ENCODE measurements at regions not wholly inside any gene's neighbourhood (a gene's known extent, or its start where the extent isn't known, plus 50 kb on each side); places are given as distances from the start of the nearest gene placed in this dataset.

DNA sequence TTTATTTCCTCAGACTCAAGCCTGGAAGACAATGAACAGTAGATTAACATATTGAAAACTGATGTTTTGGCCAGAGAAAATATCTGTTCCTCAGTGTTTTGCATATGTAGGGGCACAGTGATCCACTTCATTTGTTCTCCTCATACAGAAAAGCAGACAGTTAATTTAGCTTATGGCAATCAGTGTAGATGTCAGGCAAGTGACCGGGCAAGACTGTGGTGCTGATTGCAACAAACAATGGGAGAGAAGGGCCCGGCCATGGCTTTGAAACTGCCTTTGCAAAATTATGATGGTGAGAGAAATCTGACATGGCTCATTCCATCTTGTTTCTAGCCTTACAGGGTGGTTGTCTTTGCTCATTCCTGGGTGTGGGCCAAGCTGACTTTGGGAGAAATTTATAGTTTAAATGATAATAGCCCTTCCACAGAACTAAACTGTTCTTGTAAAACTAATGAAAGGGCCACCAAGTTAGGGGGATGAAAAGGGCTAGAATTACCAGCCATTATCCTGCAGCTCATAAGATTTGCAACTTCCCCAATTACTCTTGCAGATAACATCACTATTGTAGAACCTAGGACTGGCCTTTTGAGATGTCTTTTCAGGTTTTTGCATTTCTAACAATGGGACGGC is 220.3 kb downstream of the KTN1 start:
- H3K27me3 ChIP-seq (ENCODE audit: insufficient read depth, low read length, poor library complexity) = no peaks in the 10 kb centered on the region
- no peaks in the 10 kb centered on the region for H3K36me3 ChIP-seq (ENCODE audit: insufficient read depth, low read length)
- H3K9ac ChIP-seq (ENCODE audit: low read depth, low read length) = no peak overlapping the region
- H2AFZ ChIP-seq (ENCODE audit: low read depth, low read length) = no peak overlapping the region
- H3K27ac ChIP-seq (ENCODE audit: low read length) = no peak overlapping the region
- H3K4me3 ChIP-seq (ENCODE audit: low read depth in 1 of 2, low read length in 2 of 2) = no peak overlapping the region
- no peaks in the 10 kb centered on the region for H3K9me3 ChIP-seq (ENCODE audit: insufficient read depth, low read length, severe bottlenecking)
- ATAC-seq (ENCODE audit: insufficient read depth, low read depth) (no peak), DNase-seq (no peak)
- TF ChIP-seq, protein P1, sequence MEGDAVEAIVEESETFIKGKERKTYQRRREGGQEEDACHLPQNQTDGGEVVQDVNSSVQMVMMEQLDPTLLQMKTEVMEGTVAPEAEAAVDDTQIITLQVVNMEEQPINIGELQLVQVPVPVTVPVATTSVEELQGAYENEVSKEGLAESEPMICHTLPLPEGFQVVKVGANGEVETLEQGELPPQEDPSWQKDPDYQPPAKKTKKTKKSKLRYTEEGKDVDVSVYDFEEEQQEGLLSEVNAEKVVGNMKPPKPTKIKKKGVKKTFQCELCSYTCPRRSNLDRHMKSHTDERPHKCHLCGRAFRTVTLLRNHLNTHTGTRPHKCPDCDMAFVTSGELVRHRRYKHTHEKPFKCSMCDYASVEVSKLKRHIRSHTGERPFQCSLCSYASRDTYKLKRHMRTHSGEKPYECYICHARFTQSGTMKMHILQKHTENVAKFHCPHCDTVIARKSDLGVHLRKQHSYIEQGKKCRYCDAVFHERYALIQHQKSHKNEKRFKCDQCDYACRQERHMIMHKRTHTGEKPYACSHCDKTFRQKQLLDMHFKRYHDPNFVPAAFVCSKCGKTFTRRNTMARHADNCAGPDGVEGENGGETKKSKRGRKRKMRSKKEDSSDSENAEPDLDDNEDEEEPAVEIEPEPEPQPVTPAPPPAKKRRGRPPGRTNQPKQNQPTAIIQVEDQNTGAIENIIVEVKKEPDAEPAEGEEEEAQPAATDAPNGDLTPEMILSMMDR (IDR thresholded peaks at IDR 0.05; ENCODE audit: borderline replicate concordance, extremely low read depth, low read length, poor library complexity, severe bottlenecking) = no peak
- TF ChIP-seq EZH2 (IDR thresholded peaks at IDR 0.05; ENCODE audit: borderline replicate concordance, low read depth, low read length, severe bottlenecking) = no peak
- H3K4me2 ChIP-seq (ENCODE audit: insufficient read depth, low read length) = no peak overlapping the region
- H3K79me2 ChIP-seq (ENCODE audit: insufficient read depth, low read length) = no peaks in the 10 kb centered on the region
- peaks cover 4% of the 10 kb centered on the region; the same call in 1 of the 2 replicates for H3K4me1 ChIP-seq (ENCODE audit: insufficient read depth, low read length)
- H4K20me1 ChIP-seq (ENCODE audit: insufficient read depth, low read length) = no peaks in the 10 kb centered on the region

DNA sequence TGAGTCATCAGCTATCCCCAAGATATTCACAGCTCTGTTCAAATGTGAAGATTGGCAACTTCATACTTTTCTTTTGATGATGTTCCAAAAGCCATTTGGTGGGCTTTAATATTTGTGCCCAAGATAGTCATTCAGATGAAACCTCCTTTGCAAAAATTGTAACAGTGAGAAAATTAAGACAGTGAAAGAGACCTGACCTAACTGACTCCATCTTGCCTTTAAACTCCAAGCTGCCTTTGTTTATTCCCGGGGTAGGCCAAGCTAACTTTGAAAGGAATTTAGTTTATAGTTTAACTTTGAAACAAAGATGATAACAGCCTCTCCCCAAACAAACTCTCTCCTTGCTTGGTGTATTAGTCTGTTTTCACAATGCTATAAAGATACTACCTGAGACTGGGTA is 221.1 kb downstream of the KTN1 start:
- H3K4me1 ChIP-seq (ENCODE audit: insufficient read depth, low read length) = peaks cover 4% of the 10 kb centered on the region
- DNase-seq = no peak
- H3K79me2 ChIP-seq (ENCODE audit: insufficient read depth, low read length) = no peaks in the 10 kb centered on the region
- no peak overlapping the region for H3K27ac ChIP-seq (ENCODE audit: low read length)
- no peaks in the 10 kb centered on the region for H4K20me1 ChIP-seq (ENCODE audit: insufficient read depth, low read length)
- no peaks in the 10 kb centered on the region for H3K27me3 ChIP-seq (ENCODE audit: insufficient read depth, low read length, poor library complexity)
- no peaks in the 10 kb centered on the region for H3K36me3 ChIP-seq (ENCODE audit: insufficient read depth, low read length)
- H3K4me3 ChIP-seq (ENCODE audit: low read depth in 1 of 2, low read length in 2 of 2) = no peak overlapping the region
- no peak for ATAC-seq (ENCODE audit: insufficient read depth, low read depth)
- H3K9me3 ChIP-seq (ENCODE audit: insufficient read depth, low read length, severe bottlenecking) = no peaks in the 10 kb centered on the region
- H2AFZ ChIP-seq (ENCODE audit: low read depth, low read length) = no peak overlapping the region
- no peak overlapping the region for H3K4me2 ChIP-seq (ENCODE audit: insufficient read depth, low read length)
- H3K9ac ChIP-seq (ENCODE audit: low read depth, low read length) = no peak overlapping the region
- TF ChIP-seq EZH2 (IDR thresholded peaks at IDR 0.05; ENCODE audit: borderline replicate concordance, low read depth, low read length, severe bottlenecking) = no peak
- TF ChIP-seq, protein P1 (IDR thresholded peaks at IDR 0.05; ENCODE audit: borderline replicate concordance, extremely low read depth, low read length, poor library complexity, severe bottlenecking) = no peak

DNA sequence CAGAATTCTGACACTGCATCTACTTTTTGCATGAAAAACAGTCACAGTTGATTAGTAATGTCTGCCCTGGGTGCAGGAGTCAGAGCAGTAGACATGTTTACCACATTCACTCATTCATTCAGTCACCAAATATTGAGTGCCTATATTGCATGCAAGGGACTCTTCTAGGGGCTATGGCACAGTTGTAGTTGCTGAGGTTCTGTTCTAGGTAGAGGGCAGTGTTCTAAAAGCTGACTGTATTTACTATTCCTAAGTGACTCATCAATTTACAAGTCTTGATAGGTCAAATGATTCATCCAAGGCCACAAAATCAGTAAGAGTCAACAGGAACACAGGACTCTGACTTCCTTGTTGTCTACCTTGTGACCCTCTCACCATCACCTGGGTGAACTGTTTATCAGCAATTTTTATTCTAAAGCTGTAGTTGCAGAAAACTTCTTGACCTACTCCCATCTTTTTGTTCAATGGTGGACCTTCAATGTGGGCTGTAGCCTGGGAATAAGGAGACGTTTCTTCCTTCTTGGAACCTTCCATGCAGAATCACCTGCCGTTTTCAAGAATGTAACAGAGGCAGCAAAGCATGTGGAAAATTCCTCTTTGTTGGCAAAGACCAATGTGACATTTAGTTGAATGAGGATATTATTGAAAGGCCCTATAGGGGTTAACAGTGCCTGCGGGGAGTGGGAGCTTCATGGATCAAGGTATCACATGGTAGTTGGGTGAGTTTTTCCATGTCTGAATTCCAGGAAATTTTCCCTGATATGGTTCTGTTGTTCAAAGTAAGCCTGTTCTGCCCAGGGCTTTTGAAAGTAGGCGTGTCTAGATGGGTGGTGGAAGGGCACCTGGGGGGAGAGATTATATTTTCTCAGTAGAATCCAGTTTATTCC is 223.2 kb downstream of the KTN1 start:
- ATAC-seq (ENCODE audit: insufficient read depth, low read depth) (no peak), DNase-seq (no peak)
- TF ChIP-seq, protein P1 (IDR thresholded peaks at IDR 0.05; ENCODE audit: borderline replicate concordance, extremely low read depth, low read length, poor library complexity, severe bottlenecking) = no peak
- TF ChIP-seq EZH2 (IDR thresholded peaks at IDR 0.05; ENCODE audit: borderline replicate concordance, low read depth, low read length, severe bottlenecking) = no peak
- Histone ChIP-seq H3K79me2 (ENCODE audit: insufficient read depth, low read length) (no peaks in the 10 kb centered on the region), H3K9ac (ENCODE audit: low read depth, low read length) (no peak overlapping the region), H3K4me3 (ENCODE audit: low read depth in 1 of 2, low read length in 2 of 2) (no peak overlapping the region), H3K27me3 (ENCODE audit: insufficient read depth, low read length, poor library complexity) (no peaks in the 10 kb centered on the region), H3K27ac (ENCODE audit: low read length) (no peak overlapping the region), H3K4me1 (ENCODE audit: insufficient read depth, low read length) (peaks cover 23% of the 10 kb centered on the region), H3K4me2 (ENCODE audit: insufficient read depth, low read length) (no peak overlapping the region), H2AFZ (ENCODE audit: low read depth, low read length) (no peak overlapping the region), H4K20me1 (ENCODE audit: insufficient read depth, low read length) (no peaks in the 10 kb centered on the region), H3K36me3 (ENCODE audit: insufficient read depth, low read length) (no peaks in the 10 kb centered on the region), H3K9me3 (ENCODE audit: insufficient read depth, low read length, severe bottlenecking) (no peaks in the 10 kb centered on the region)

All from DND-41 (cell line).